ENCODE measurements at regions not wholly inside any gene's neighbourhood (a gene's known extent, or its start where the extent isn't known, plus 50 kb on each side); places are given as distances from the start of the nearest gene placed in this dataset.

- TF ChIP-seq ZSCAN20 (CRISPR knock-in tag; IDR thresholded peaks at IDR 0.05) (no peak), RAD21 (conservative IDR thresholded peaks at IDR 0.05 in 1 of 2, IDR thresholded peaks at IDR 0.05 in 1 of 2) (no peak), CTCF (IDR thresholded peaks at IDR 0.05) (no peak), HDAC2 (IDR thresholded peaks at IDR 0.05) (no peak), E2F6 (IDR thresholded peaks at IDR 0.05; ENCODE audit: borderline replicate concordance, low read depth) (no peak), POLR2A (IDR thresholded peaks at IDR 0.05; ENCODE audit: low read length) (no peak)
Observed at GRCh38 chr2:14304326-14304725, 328.2 kb upstream of the LRATD1 start.

Measured in A549 (cell line).